ENCODE measurements at regions not wholly inside any gene's neighbourhood (a gene's known extent, or its start where the extent isn't known, plus 50 kb on each side); places are given as distances from the start of the nearest gene placed in this dataset.

- Histone ChIP-seq H3K4me2 (ENCODE audit: low read length) (no peak overlapping the region), H3K27me3 (ENCODE audit: insufficient read depth, low read length) (no peaks in the 10 kb centered on the region), H3K36me3 (ENCODE audit: insufficient read depth, low read length) (no peaks in the 10 kb centered on the region), H3K4me3 (ENCODE audit: low read depth, low read length, poor library complexity, severe bottlenecking) (no peak overlapping the region), H3K9me3 (ENCODE audit: low read length) (no peaks in the 10 kb centered on the region), H3K27ac (ENCODE audit: low read depth, low read length, poor library complexity, severe bottlenecking) (no peak overlapping the region), H3K79me2 (ENCODE audit: insufficient read depth, low read length) (no peaks in the 10 kb centered on the region), H3F3A (ENCODE audit: insufficient read depth, low read length) (no peaks in the 10 kb centered on the region), H3K4me1 (ENCODE audit: insufficient read depth, low read length, severe bottlenecking) (no peaks in the 10 kb centered on the region), H4K20me1 (ENCODE audit: insufficient read depth, low read length) (no peaks in the 10 kb centered on the region), H2AFZ (ENCODE audit: low read length) (no peak overlapping the region), H3K9me2 (ENCODE audit: low read depth, low read length) (no peaks in the 10 kb centered on the region), H3K9ac (ENCODE audit: low read length) (no peak overlapping the region)
- no peak for TF ChIP-seq CTCF (IDR thresholded peaks at IDR 0.05; ENCODE audit: low read length)
- no peak for TF ChIP-seq EZH2 (IDR thresholded peaks at IDR 0.05; ENCODE audit: borderline replicate concordance, low read length)
Observed at GRCh38 chr2:160610041-160610440, 116.4 kb upstream of the RBMS1 start.

- Histone ChIP-seq H3K9ac (ENCODE audit: low read length) (no peak overlapping the region), H3K36me3 (ENCODE audit: insufficient read depth, low read length) (no peaks in the 10 kb centered on the region), H3K4me2 (ENCODE audit: low read length) (no peak overlapping the region), H2AFZ (ENCODE audit: low read length) (no peak overlapping the region), H3K4me1 (ENCODE audit: insufficient read depth, low read length, severe bottlenecking) (no peaks in the 10 kb centered on the region), H3F3A (ENCODE audit: insufficient read depth, low read length) (no peaks in the 10 kb centered on the region), H3K9me2 (ENCODE audit: low read depth, low read length) (no peaks in the 10 kb centered on the region), H3K4me3 (ENCODE audit: low read depth, low read length, poor library complexity, severe bottlenecking) (no peak overlapping the region), H4K20me1 (ENCODE audit: insufficient read depth, low read length) (no peaks in the 10 kb centered on the region), H3K27me3 (ENCODE audit: insufficient read depth, low read length) (no peaks in the 10 kb centered on the region), H3K27ac (ENCODE audit: low read depth, low read length, poor library complexity, severe bottlenecking) (no peak overlapping the region), H3K9me3 (ENCODE audit: low read length) (no peaks in the 10 kb centered on the region), H3K79me2 (ENCODE audit: insufficient read depth, low read length) (no peaks in the 10 kb centered on the region)
- TF ChIP-seq CTCF (IDR thresholded peaks at IDR 0.05; ENCODE audit: low read length) (no peak), EZH2 (IDR thresholded peaks at IDR 0.05; ENCODE audit: borderline replicate concordance, low read length) (no peak)
Observed at GRCh38 chr2:160612266-160612856, 118.8 kb upstream of the RBMS1 start.

GRCh38 chr2:160613466-160614153, 120.0 kb upstream of the RBMS1 start:
- Histone ChIP-seq H3K27me3 (ENCODE audit: insufficient read depth, low read length) (no peaks in the 10 kb centered on the region), H3K4me3 (ENCODE audit: low read depth, low read length, poor library complexity, severe bottlenecking) (no peak overlapping the region), H4K20me1 (ENCODE audit: insufficient read depth, low read length) (no peaks in the 10 kb centered on the region), H3K4me2 (ENCODE audit: low read length) (no peak overlapping the region), H3K79me2 (ENCODE audit: insufficient read depth, low read length) (no peaks in the 10 kb centered on the region), H3K9me2 (ENCODE audit: low read depth, low read length) (no peaks in the 10 kb centered on the region), H2AFZ (ENCODE audit: low read length) (no peak overlapping the region), H3K27ac (ENCODE audit: low read depth, low read length, poor library complexity, severe bottlenecking) (no peak overlapping the region), H3K9me3 (ENCODE audit: low read length) (no peaks in the 10 kb centered on the region), H3F3A (ENCODE audit: insufficient read depth, low read length) (no peaks in the 10 kb centered on the region), H3K36me3 (ENCODE audit: insufficient read depth, low read length) (no peaks in the 10 kb centered on the region), H3K4me1 (ENCODE audit: insufficient read depth, low read length, severe bottlenecking) (no peaks in the 10 kb centered on the region), H3K9ac (ENCODE audit: low read length) (no peak overlapping the region)
- TF ChIP-seq CTCF (IDR thresholded peaks at IDR 0.05; ENCODE audit: low read length) (no peak), EZH2 (IDR thresholded peaks at IDR 0.05; ENCODE audit: borderline replicate concordance, low read length) (no peak)
